ENCODE measurements at regions not wholly inside any gene's neighbourhood (a gene's known extent, or its start where the extent isn't known, plus 50 kb on each side); places are given as distances from the start of the nearest gene placed in this dataset.

DNA sequence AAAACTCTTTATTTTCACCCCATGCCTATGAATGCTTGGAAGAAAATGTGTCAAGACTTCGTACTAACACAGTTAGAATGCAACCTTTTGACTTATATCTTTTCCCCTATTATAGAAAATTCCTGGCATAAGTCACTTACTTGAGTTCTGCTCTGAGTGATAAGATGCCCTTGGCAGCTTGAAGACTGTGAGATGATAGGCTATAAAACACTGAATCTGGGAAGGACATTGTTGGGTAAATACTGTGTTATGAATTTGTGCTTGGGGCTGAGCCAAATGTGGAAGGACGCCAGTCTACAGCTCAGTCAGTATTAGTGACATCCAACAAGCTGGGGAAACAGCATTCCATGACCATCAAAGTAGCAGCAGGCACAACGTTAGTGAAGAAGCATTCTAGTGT is 368.0 kb upstream of the SGCG start:
- in situ Hi-C loops (cut with MboI; ENCODE audit: low sequenced_read_pairs) = no loop called here
- no CpG with 5 or more reads among the region's 3 CpGs for WGBS, 2 experiments (ENCODE audit: extremely low coverage in 2 of 2, insufficient read length in 1 of 2)

More for the DNA sequence above, 368.0 kb upstream of the SGCG start:
- Histone ChIP-seq H2AFZ (replicated peaks; ENCODE audit: low read length, poor library complexity) (no peak overlapping the region), H4K91ac (ENCODE audit: insufficient read depth, low read depth, low read length) (no peak overlapping the region), H3K18ac (ENCODE audit: low read depth, low read length) (no peak overlapping the region), H3K4me1 (ENCODE audit: control insufficient read depth, insufficient read depth, low read length) (no peaks in the 10 kb centered on the region), H3K9ac (ENCODE audit: low read depth, low read length) (no peak overlapping the region), H2BK120ac (ENCODE audit: low read depth, low read length) (no peak overlapping the region), H4K5ac (ENCODE audit: low read depth, low read length) (no peak overlapping the region), H2BK20ac (ENCODE audit: low read depth, low read length) (no peak overlapping the region), H3K9me1 (ENCODE audit: insufficient read depth, low read length) (no peaks in the 10 kb centered on the region), H3K79me1 (ENCODE audit: low read depth in 1 of 2, low read length in 2 of 2) (no peaks in the 10 kb centered on the region), H3K4me3 (ENCODE audit: insufficient read depth, low read depth, low read length) (no peak overlapping the region), H2AK9ac (replicated peaks; ENCODE audit: low read depth, low read length, poor library complexity) (no peak overlapping the region), H3K4ac (ENCODE audit: low read depth, low read length) (no peak overlapping the region), H3K23ac (ENCODE audit: low read depth, low read length) (no peak overlapping the region), H3K14ac (replicated peaks; ENCODE audit: low read depth, low read length) (no peak overlapping the region), H3K56ac (ENCODE audit: extremely low read depth, insufficient read depth, low read length) (no peak overlapping the region), H2BK5ac (ENCODE audit: low read depth, low read length, poor library complexity, severe bottlenecking) (no peak overlapping the region), H2AK5ac (ENCODE audit: low read depth, low read length) (no peak overlapping the region), H3K36me3 (ENCODE audit: control insufficient read depth, insufficient read depth, low read length) (no peaks in the 10 kb centered on the region), H4K20me1 (ENCODE audit: insufficient read depth, low read length) (no peaks in the 10 kb centered on the region), H3K27ac (ENCODE audit: insufficient read depth, low read length) (no peak overlapping the region), H3K27me3 (ENCODE audit: control insufficient read depth, insufficient read depth, low read length) (no peaks in the 10 kb centered on the region), H3K4me2 (ENCODE audit: low read depth, low read length) (no peak overlapping the region), H3K9me3 (ENCODE audit: control insufficient read depth, insufficient read depth, low read length) (no peaks in the 10 kb centered on the region), H2BK15ac (ENCODE audit: low read depth, low read length) (no peak overlapping the region), H4K8ac (ENCODE audit: low read depth in 2 of 2, low read length in 2 of 2) (no peak overlapping the region)
- ATAC-seq (ENCODE audit: low read depth) = no peak
- no peak for DNase-seq
- no TSS peak for BruUV-seq (replicated peaks)
- POLR2A ChIA-PET (ENCODE audit: unreplicated experiment) = no interaction called here
- dilution Hi-C loops (cut with HindIII; ENCODE audit: low sequenced_read_pairs, unreplicated experiment) = no loop called here
- TF ChIP-seq NFE2L2 (IDR thresholded peaks at IDR 0.05; ENCODE audit: low read depth, low read length) = no peak
- TF ChIP-seq FOS (IDR thresholded peaks at IDR 0.05; ENCODE audit: low read depth, low read length) = no peak
- no peak for TF ChIP-seq RAD21 (IDR thresholded peaks at IDR 0.05; ENCODE audit: low read length)
- TF ChIP-seq RCOR1 (IDR thresholded peaks at IDR 0.05; ENCODE audit: insufficient replicate concordance, low read length) = no peak
- no peak for TF ChIP-seq CEBPB (IDR thresholded peaks at IDR 0.05; ENCODE audit: low read depth, low read length)
- TF ChIP-seq CHD1 (IDR thresholded peaks at IDR 0.05; ENCODE audit: low read depth, low read length) = no peak
- TF ChIP-seq RFX5 (IDR thresholded peaks at IDR 0.05; ENCODE audit: low read depth, low read length) = no peak
- no peak for TF ChIP-seq MAZ (IDR thresholded peaks at IDR 0.05; ENCODE audit: borderline replicate concordance, low read depth, low read length)
- no peak for TF ChIP-seq BHLHE40 (IDR thresholded peaks at IDR 0.05; ENCODE audit: low read depth, low read length)
- TF ChIP-seq, protein P1, sequence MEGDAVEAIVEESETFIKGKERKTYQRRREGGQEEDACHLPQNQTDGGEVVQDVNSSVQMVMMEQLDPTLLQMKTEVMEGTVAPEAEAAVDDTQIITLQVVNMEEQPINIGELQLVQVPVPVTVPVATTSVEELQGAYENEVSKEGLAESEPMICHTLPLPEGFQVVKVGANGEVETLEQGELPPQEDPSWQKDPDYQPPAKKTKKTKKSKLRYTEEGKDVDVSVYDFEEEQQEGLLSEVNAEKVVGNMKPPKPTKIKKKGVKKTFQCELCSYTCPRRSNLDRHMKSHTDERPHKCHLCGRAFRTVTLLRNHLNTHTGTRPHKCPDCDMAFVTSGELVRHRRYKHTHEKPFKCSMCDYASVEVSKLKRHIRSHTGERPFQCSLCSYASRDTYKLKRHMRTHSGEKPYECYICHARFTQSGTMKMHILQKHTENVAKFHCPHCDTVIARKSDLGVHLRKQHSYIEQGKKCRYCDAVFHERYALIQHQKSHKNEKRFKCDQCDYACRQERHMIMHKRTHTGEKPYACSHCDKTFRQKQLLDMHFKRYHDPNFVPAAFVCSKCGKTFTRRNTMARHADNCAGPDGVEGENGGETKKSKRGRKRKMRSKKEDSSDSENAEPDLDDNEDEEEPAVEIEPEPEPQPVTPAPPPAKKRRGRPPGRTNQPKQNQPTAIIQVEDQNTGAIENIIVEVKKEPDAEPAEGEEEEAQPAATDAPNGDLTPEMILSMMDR (conservative IDR thresholded peaks at IDR 0.05; ENCODE audit: low read depth, low read length) = no peak
- TF ChIP-seq, protein P2, sequence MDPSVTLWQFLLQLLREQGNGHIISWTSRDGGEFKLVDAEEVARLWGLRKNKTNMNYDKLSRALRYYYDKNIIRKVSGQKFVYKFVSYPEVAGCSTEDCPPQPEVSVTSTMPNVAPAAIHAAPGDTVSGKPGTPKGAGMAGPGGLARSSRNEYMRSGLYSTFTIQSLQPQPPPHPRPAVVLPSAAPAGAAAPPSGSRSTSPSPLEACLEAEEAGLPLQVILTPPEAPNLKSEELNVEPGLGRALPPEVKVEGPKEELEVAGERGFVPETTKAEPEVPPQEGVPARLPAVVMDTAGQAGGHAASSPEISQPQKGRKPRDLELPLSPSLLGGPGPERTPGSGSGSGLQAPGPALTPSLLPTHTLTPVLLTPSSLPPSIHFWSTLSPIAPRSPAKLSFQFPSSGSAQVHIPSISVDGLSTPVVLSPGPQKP (IDR thresholded peaks at IDR 0.05; ENCODE audit: borderline replicate concordance, low read depth, low read length) = no peak
- TF ChIP-seq SMC3 (IDR thresholded peaks at IDR 0.05; ENCODE audit: low read depth, low read length) = no peak
- TF ChIP-seq POLR2A (IDR thresholded peaks at IDR 0.05; ENCODE audit: low read depth, low read length) = no peak
- no peak for TF ChIP-seq MAFK (IDR thresholded peaks at IDR 0.05; ENCODE audit: low read depth, low read length)
- no peak for TF ChIP-seq MXI1 (IDR thresholded peaks at IDR 0.05; ENCODE audit: borderline replicate concordance, low read depth, low read length)
- TF ChIP-seq, protein P3, sequence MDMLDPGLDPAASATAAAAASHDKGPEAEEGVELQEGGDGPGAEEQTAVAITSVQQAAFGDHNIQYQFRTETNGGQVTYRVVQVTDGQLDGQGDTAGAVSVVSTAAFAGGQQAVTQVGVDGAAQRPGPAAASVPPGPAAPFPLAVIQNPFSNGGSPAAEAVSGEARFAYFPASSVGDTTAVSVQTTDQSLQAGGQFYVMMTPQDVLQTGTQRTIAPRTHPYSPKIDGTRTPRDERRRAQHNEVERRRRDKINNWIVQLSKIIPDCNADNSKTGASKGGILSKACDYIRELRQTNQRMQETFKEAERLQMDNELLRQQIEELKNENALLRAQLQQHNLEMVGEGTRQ (IDR thresholded peaks at IDR 0.05; ENCODE audit: low read depth, low read length) = no peak
- CTCF ChIA-PET = no interaction called here
- intact Hi-C loops (cut with micrococcal nuclease) = no loop called here
